ENCODE measurements at regions not wholly inside any gene's neighbourhood (a gene's known extent, or its start where the extent isn't known, plus 50 kb on each side); places are given as distances from the start of the nearest gene placed in this dataset.

GRCh38 chr3:177742273-177742672 is 545.0 kb upstream of the TBL1XR1 start:
- DNase-seq: no peak

GRCh38 chr3:177743173-177743890 is 546.0 kb upstream of the TBL1XR1 start:
- no peak for DNase-seq

- no peak for DNase-seq
Observed at GRCh38 chr3:177744873-177745606, 547.8 kb upstream of the TBL1XR1 start.

GRCh38 chr3:177745607-177746005 is 548.3 kb upstream of the TBL1XR1 start:
- DNase-seq: no peak

- no peak for DNase-seq
Observed at GRCh38 chr3:177746337-177746933, 549.2 kb upstream of the TBL1XR1 start.

- no peak for DNase-seq
Observed at GRCh38 chr3:177749836-177750235, 552.6 kb upstream of the TBL1XR1 start.

GRCh38 chr3:177750436-177750835 is 553.2 kb upstream of the TBL1XR1 start:
- DNase-seq: no peak

GRCh38 chr3:177751770-177752169 is 554.5 kb upstream of the TBL1XR1 start:
- DNase-seq: no peak

GRCh38 chr3:177752831-177753230 is 555.5 kb upstream of the TBL1XR1 start:
- no peak for DNase-seq

GRCh38 chr3:177753451-177754155 is 556.3 kb upstream of the TBL1XR1 start:
- peak; percentile 65 for DNase-seq

GRCh38 chr3:177754508-177754921 is 557.2 kb upstream of the TBL1XR1 start:
- DNase-seq: no peak

- DNase-seq: no peak
Observed at GRCh38 chr3:177758126-177758525, 560.8 kb upstream of the TBL1XR1 start.

- no peak for DNase-seq
Observed at GRCh38 chr3:177760803-177761202, 563.5 kb upstream of the TBL1XR1 start.

GRCh38 chr3:177764377-177764912 is 567.2 kb upstream of the TBL1XR1 start:
- peak; percentile 85 for DNase-seq

GRCh38 chr3:177764933-177765332 is 567.7 kb upstream of the TBL1XR1 start:
- DNase-seq: no peak

GRCh38 chr3:177770383-177771230 is 573.3 kb upstream of the TBL1XR1 start:
- DNase-seq: peak; percentile 79

- no peak for DNase-seq
Observed at GRCh38 chr3:177771780-177772179, 574.5 kb upstream of the TBL1XR1 start.

- DNase-seq: no peak
Observed at GRCh38 chr3:177772908-177773557, 575.8 kb upstream of the TBL1XR1 start.

GRCh38 chr3:177773717-177774116 is 576.4 kb upstream of the TBL1XR1 start:
- no peak for DNase-seq

GRCh38 chr3:177776661-177777101 is 579.4 kb upstream of the TBL1XR1 start:
- DNase-seq: no peak
